HL-60 (cell line): ENCODE measurements at regions not wholly inside any gene's neighbourhood (a gene's known extent, or its start where the extent isn't known, plus 50 kb on each side); places are given as distances from the start of the nearest gene placed in this dataset.
A peak's percentile ranks its signal among the peaks of the same experiment; 100 is the strongest.

ENCODE experiments used
- DNase-seq, 2 experiments: peaks; one replicate each; pipeline ENCODE4 v3.0.0-alpha.2; 2010 to 2020; ENCODE audit warnings: low read depth in 1 of 2, low spot score in 1 of 2
- H3K27ac ChIP-seq: fragments of 250-450 bp; sonication (Bioruptor Pico); replicated peaks from 2 replicates; pipeline ENCODE4 v1.5.1; 2020; ENCODE audit warnings: mild to moderate bottlenecking, moderate library complexity
- H3K27me3 ChIP-seq: fragments of 250-450 bp; sonication (Bioruptor Pico); 2 replicates; pipeline ENCODE4 v1.5.1; 2021; ENCODE audit warnings: mild to moderate bottlenecking, moderate library complexity; ENCODE audit not compliant: insufficient read depth, poor library complexity, severe bottlenecking
- H3K4me3 ChIP-seq: replicated peaks from 2 replicates; pipeline ENCODE4 v1.5.1; 2011; ENCODE audit warnings: mild to moderate bottlenecking, control low read depth, low read length; ENCODE audit not compliant: insufficient read depth
- GABPA ChIP-seq: IDR thresholded peaks from 2 replicates; pipeline ENCODE4 v1.6.1; 2012; ENCODE audit warnings: low read depth
- POLR2AphosphoS5 ChIP-seq: IDR thresholded peaks from 2 replicates; pipeline ENCODE4 v1.6.1; 2012; ENCODE audit warnings: low read depth
- SPI1 ChIP-seq: IDR thresholded peaks from 2 replicates; pipeline ENCODE4 v1.6.1; 2012; ENCODE audit warnings: low read depth, mild to moderate bottlenecking, borderline replicate concordance
- TF ChIP-seq, protein P1 (sequence below): IDR thresholded peaks from 2 replicates; pipeline ENCODE4 v1.6.1; 2012; ENCODE audit warnings: low read depth; ENCODE audit not compliant: insufficient replicate concordance
- TF ChIP-seq, protein P2 (sequence below): IDR thresholded peaks from one replicate; pipeline ENCODE4 v1.5.1; 2011; ENCODE audit warnings: low read length, control low read depth, inconsistent platforms; ENCODE audit not compliant: insufficient read depth

DNA sequence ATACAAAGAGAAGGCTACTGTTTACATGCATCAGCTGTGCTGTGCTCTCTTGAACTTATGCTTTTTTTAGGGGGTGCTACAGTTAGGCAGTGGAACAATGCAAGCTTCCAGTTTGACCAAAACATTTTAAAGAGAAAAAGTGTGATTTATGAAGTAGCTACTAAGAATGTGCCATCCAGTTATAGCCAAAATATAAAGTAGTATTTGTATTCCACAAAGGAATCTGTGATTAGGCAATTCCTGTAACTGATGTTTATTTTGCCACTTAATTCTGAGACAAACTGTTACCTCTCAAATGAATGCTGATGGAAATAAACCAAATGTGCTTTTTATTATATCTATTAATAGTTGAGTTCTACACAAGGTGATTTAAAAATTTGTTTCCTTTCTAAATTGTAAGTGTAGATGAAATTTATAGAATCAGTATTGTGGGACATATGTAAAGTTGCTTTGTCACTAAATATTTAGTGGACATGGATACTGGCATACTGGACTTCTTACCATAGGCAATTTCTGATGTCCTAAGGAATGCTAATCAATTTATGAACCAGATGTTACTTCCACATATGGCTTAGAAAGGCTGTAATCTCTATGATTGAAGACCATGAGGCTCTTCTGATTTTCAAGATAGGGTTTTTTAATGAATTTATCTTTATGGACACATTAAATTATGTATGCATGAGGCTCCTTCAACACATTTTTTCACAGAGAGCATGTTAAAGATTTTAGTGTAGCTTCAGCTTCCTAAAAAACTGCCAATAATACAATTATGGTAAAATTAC lies 410.2 kb downstream of the PRR16 start:
- Histone ChIP-seq H3K27me3 (no peaks in the 10 kb centered on the region), H3K4me3 (no peak overlapping the region), H3K27ac (no peak overlapping the region)
- DNase-seq = no peak
- TF ChIP-seq, protein P1, sequence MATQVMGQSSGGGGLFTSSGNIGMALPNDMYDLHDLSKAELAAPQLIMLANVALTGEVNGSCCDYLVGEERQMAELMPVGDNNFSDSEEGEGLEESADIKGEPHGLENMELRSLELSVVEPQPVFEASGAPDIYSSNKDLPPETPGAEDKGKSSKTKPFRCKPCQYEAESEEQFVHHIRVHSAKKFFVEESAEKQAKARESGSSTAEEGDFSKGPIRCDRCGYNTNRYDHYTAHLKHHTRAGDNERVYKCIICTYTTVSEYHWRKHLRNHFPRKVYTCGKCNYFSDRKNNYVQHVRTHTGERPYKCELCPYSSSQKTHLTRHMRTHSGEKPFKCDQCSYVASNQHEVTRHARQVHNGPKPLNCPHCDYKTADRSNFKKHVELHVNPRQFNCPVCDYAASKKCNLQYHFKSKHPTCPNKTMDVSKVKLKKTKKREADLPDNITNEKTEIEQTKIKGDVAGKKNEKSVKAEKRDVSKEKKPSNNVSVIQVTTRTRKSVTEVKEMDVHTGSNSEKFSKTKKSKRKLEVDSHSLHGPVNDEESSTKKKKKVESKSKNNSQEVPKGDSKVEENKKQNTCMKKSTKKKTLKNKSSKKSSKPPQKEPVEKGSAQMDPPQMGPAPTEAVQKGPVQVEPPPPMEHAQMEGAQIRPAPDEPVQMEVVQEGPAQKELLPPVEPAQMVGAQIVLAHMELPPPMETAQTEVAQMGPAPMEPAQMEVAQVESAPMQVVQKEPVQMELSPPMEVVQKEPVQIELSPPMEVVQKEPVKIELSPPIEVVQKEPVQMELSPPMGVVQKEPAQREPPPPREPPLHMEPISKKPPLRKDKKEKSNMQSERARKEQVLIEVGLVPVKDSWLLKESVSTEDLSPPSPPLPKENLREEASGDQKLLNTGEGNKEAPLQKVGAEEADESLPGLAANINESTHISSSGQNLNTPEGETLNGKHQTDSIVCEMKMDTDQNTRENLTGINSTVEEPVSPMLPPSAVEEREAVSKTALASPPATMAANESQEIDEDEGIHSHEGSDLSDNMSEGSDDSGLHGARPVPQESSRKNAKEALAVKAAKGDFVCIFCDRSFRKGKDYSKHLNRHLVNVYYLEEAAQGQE = no peak
- no peak for TF ChIP-seq SPI1

DNA sequence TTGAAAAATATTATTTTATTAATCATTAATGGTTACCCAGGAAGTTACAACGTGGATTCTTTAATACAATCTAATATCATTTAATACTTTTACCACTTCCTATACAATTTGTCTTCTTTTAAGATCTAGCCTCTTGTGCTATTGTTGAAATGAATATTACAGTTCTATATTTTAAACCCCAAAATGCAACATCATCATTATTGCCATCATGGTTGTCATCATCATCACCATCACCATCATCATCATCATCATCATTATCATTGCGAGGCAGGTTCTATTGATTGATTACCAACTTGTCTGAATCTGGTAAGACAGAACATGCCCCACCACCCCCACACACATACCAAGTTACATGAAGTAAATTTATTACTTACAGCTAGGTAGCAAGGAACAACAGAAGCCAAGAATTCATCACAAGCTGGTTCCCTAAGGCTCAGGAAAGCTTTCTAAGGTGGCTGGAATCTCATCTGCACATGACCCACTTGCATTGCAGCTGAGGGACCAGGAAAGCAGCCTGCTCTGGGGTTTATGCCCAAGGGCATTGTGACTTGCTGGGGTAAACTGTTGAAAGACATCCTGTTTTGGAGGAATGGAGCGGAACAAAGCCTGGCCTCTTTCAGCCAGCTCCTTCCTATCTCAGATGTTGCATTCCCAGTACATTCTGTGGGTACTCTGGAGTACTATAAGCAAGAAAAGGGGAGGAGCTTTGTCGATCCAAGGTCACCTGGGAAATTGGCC lies 418.1 kb downstream of the PRR16 start:
- H3K27me3 ChIP-seq = no peaks in the 10 kb centered on the region
- H3K27ac ChIP-seq = no peak overlapping the region
- TF ChIP-seq, protein P1 = no peak
- TF ChIP-seq SPI1 = no peak
- no peak for TF ChIP-seq GABPA
- TF ChIP-seq, protein P2, sequence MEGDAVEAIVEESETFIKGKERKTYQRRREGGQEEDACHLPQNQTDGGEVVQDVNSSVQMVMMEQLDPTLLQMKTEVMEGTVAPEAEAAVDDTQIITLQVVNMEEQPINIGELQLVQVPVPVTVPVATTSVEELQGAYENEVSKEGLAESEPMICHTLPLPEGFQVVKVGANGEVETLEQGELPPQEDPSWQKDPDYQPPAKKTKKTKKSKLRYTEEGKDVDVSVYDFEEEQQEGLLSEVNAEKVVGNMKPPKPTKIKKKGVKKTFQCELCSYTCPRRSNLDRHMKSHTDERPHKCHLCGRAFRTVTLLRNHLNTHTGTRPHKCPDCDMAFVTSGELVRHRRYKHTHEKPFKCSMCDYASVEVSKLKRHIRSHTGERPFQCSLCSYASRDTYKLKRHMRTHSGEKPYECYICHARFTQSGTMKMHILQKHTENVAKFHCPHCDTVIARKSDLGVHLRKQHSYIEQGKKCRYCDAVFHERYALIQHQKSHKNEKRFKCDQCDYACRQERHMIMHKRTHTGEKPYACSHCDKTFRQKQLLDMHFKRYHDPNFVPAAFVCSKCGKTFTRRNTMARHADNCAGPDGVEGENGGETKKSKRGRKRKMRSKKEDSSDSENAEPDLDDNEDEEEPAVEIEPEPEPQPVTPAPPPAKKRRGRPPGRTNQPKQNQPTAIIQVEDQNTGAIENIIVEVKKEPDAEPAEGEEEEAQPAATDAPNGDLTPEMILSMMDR = no peak
- no peak for TF ChIP-seq POLR2AphosphoS5
- DNase-seq = no peak
- no peak overlapping the region for H3K4me3 ChIP-seq

DNA sequence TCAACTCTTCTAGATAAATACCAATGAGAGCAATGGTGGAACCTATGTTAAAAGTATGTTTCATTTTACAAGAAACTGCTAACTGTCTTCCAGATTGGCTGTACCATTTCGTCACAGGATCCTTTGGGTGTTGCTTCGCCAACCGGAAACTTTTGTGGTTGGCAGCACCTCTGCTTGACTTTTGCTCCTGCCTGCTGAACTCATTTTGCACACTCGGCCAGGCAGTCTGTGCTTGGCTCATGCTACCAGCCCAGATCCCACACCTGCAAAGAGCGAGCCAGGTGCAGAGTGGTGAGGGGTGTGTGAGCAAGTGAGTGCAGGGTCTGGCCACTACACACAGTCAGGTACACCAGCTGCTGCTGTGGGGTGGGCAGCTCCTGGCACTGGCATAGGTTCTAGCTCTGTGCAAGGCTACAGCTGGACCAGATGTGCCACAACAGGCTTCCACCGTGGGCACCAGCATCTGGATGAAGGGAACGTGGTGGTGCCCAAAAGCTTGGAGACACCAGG lies 422.3 kb downstream of the PRR16 start:
- H3K4me3 ChIP-seq = no peak overlapping the region
- DNase-seq = peak in 1 of 2 experiments; percentile 40
- H3K27ac ChIP-seq = no peak overlapping the region
- TF ChIP-seq SPI1 = no peak
- TF ChIP-seq GABPA = no peak
- TF ChIP-seq, protein P2 = no peak
- H3K27me3 ChIP-seq = no peaks in the 10 kb centered on the region

DNA sequence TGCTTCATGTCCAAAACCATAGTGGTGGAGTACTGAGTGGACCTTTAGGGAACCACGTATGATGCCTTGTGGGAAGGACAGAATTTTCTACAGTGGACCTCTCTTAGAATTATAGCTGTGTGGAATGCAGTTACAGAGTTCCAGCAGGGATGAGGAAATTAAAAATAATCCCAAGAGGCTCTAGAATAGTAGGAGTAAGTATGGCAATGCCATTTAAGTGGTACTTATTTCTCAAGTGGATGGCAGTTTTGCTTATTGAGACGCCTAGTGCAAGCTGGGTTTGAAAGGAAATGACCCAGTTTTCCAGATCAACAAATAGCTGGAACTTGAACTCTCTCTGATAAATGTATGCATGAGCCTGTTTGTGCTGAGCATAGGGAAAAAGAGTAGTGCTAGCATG lies 431.6 kb downstream of the PRR16 start:
- H3K27me3 ChIP-seq = no peaks in the 10 kb centered on the region
- no peak overlapping the region for H3K27ac ChIP-seq
- TF ChIP-seq, protein P2 = no peak
- TF ChIP-seq SPI1 (no peak), POLR2AphosphoS5 (no peak), GABPA (no peak)
- TF ChIP-seq, protein P1 = no peak
- H3K4me3 ChIP-seq = no peak overlapping the region
- no peak for DNase-seq
